SK-N-SH (cell line): ENCODE measurements at regions not wholly inside any gene's neighbourhood (a gene's known extent, or its start where the extent isn't known, plus 50 kb on each side); places are given as distances from the start of the nearest gene placed in this dataset.

Experiments
- CTCF ChIA-PET: fragments of 300-600, 350-600 bp; formaldehyde crosslinking; extraction: SDS; loops from one replicate; lab custom pipeline; 2021; lab: Yijun Ruan, JAX
- POLR2A ChIA-PET: fragments of 350-600 bp; sonication (Branson Sonifier 250); formaldehyde crosslinking; extraction: SDS; loops from one replicate; lab custom pipeline; 2020; ENCODE audit warnings: antibody characterized with exemption, inconsistent platforms; lab: Yijun Ruan, JAX
- DNase-seq: peaks from one replicate; pipeline ENCODE4 v3.0.0; 2012
- H2AFZ ChIP-seq: fragments of 200-600 bp; sonication (generic); 2 replicates; pipeline ENCODE4 v1.8.1; 2016; ENCODE audit warnings: antibody characterized with exemption, mild to moderate bottlenecking, low read depth
- H3F3A ChIP-seq: fragments of 200-600 bp; sonication (generic); replicated peaks from 2 replicates; pipeline ENCODE3; 2016; ENCODE audit warnings: antibody characterized with exemption, mild to moderate bottlenecking; ENCODE audit not compliant: insufficient read depth
- H3K27ac ChIP-seq, 2 experiments: fragments of 200-500 bp in 1 of 2; fragments of 200-600 bp in 1 of 2; sonication (Bioruptor generic) in 1 of 2; sonication (generic), shearing (Covaris generic) in 1 of 2; 2 replicates each; pipeline versions ENCODE4 v1.5.1 to v1.6.1; 2014 to 2016; ENCODE audit warnings: low read depth in 2 of 2, inconsistent platforms in 1 of 2, low read length in 1 of 2, mild to moderate bottlenecking in 1 of 2, mixed read lengths in 1 of 2
- H3K27me3 ChIP-seq: fragments of 200-600 bp; sonication (generic), shearing (Covaris generic); 2 replicates; pipeline ENCODE4 v1.6.1; 2016; ENCODE audit warnings: mixed run types; ENCODE audit not compliant: insufficient read depth
- H3K36me3 ChIP-seq, 2 experiments: fragments of 200-500 bp in 1 of 2; fragments of 200-600 bp in 1 of 2; sonication (Bioruptor generic) in 1 of 2; sonication (generic) in 1 of 2; replicated peaks in 1 of 2; 2 replicates each; pipeline versions ENCODE3 to v1.5.1; 2014 to 2016; ENCODE audit warnings: low read length in 1 of 2, mild to moderate bottlenecking in 1 of 2; ENCODE audit not compliant: insufficient read depth in 2 of 2, control insufficient read depth in 1 of 2
- H3K4me1 ChIP-seq, 2 experiments: fragments of 200-500 bp in 1 of 2; fragments of 200-600 bp in 1 of 2; sonication (Bioruptor generic) in 1 of 2; sonication (generic), shearing (Covaris generic) in 1 of 2; 2 replicates each; pipeline versions ENCODE4 v1.5.1 to v1.6.1; 2014 to 2016; ENCODE audit warnings: low read depth in 1 of 2, low read length in 1 of 2, mixed run types in 1 of 2; ENCODE audit not compliant: insufficient read depth in 2 of 2, control insufficient read depth in 1 of 2
- H3K4me2 ChIP-seq: fragments of 200-600 bp; sonication (generic), shearing (Covaris generic); 2 replicates; pipeline ENCODE4 v1.6.1; 2017; ENCODE audit warnings: mixed run types
- H3K4me3 ChIP-seq, 2 experiments: fragments of 200-500 bp in 1 of 2; fragments of 200-600 bp in 1 of 2; sonication (Bioruptor generic) in 1 of 2; sonication (generic), shearing (Covaris generic) in 1 of 2; 2 replicates each; pipeline versions ENCODE4 v1.5.1 to v1.8.1; 2014 to 2016; ENCODE audit warnings: low read depth in 2 of 2, inconsistent platforms in 1 of 2, low read length in 1 of 2, mild to moderate bottlenecking in 1 of 2, mixed read lengths in 1 of 2, moderate library complexity in 1 of 2
- H3K79me2 ChIP-seq: fragments of 200-600 bp; sonication (generic); 2 replicates; pipeline ENCODE4 v1.8.1; 2017; ENCODE audit warnings: mild to moderate bottlenecking; ENCODE audit not compliant: insufficient read depth
- H3K9ac ChIP-seq: fragments of 200-600 bp; sonication (generic); 2 replicates; pipeline ENCODE4 v1.6.1; 2017; ENCODE audit warnings: mixed run types
- H3K9me2 ChIP-seq: fragments of 200-600 bp; sonication (generic); 2 replicates; pipeline ENCODE4 v1.6.1; 2017; ENCODE audit warnings: mixed run types
- H3K9me3 ChIP-seq: fragments of 200-600 bp; sonication (generic); 2 replicates; pipeline ENCODE4 v1.6.1; 2017; ENCODE audit warnings: mixed run types, mild to moderate bottlenecking, moderate library complexity
- H4K20me1 ChIP-seq: fragments of 200-600 bp; sonication (generic); 2 replicates; pipeline ENCODE4 v1.6.1; 2017; ENCODE audit warnings: mild to moderate bottlenecking, mixed run types; ENCODE audit not compliant: insufficient read depth
- EZH2phosphoT487 ChIP-seq: fragments of 200-600 bp; sonication (generic); IDR thresholded peaks from 2 replicates; pipeline ENCODE4 v1.6.1; 2017; ENCODE audit warnings: low read depth, mixed run types, mild to moderate bottlenecking, antibody characterized with exemption, moderate library complexity, borderline replicate concordance
- FOSL2 ChIP-seq: IDR thresholded peaks from 2 replicates; pipeline ENCODE4 v1.4.0; 2012; ENCODE audit warnings: low read depth, mild to moderate bottlenecking, moderate library complexity, borderline replicate concordance
- FOXM1 ChIP-seq: IDR thresholded peaks from 2 replicates; pipeline ENCODE4 v1.4.0; 2012; ENCODE audit warnings: low read depth, mild to moderate bottlenecking
- GABPA ChIP-seq: IDR thresholded peaks from 2 replicates; pipeline ENCODE4 v1.4.0; 2012; ENCODE audit warnings: low read depth, mild to moderate bottlenecking
- GATA2 ChIP-seq: sonication (generic); formaldehyde crosslinking; IDR thresholded peaks from 2 replicates; pipeline ENCODE4 v1.5.0; 2020; ENCODE audit warnings: mild to moderate bottlenecking, missing genetic modification reagents
- MXI1 ChIP-seq: IDR thresholded peaks from 2 replicates; pipeline ENCODE4 v1.6.1; 2012; ENCODE audit warnings: mild to moderate bottlenecking, low read depth, low read length, improper control_type of control experiment
- RAD21 ChIP-seq: IDR thresholded peaks from 2 replicates; pipeline ENCODE4 v1.6.1; 2012; ENCODE audit warnings: mild to moderate bottlenecking, low read length
- RCOR1 ChIP-seq: fragments of 150-350 bp; IDR thresholded peaks from 2 replicates; pipeline ENCODE4 v1.6.1; 2017; ENCODE audit warnings: antibody characterized with exemption, low read length
- TAF1 ChIP-seq: IDR thresholded peaks from 2 replicates; pipeline ENCODE4 v1.6.1; 2012; ENCODE audit warnings: low read depth, mild to moderate bottlenecking, low read length, moderate library complexity, borderline replicate concordance
- USF2 ChIP-seq: fragments of 150-350 bp; IDR thresholded peaks from 2 replicates; pipeline ENCODE4 v1.6.1; 2017; ENCODE audit warnings: antibody characterized with exemption, low read length, low read depth, borderline replicate concordance
- WGBS: methylation state at CpG from one replicate; pipeline ENCODE4 v1.1.6; 2017; ENCODE audit warnings: low lambda C conversion rate; 5-methylcytosine and 5-hydroxymethylcytosine counted together
- TF ChIP-seq, protein P1 (sequence below): IDR thresholded peaks from 2 replicates; pipeline ENCODE4 v1.4.0; 2012; ENCODE audit warnings: low read depth, borderline replicate concordance

DNA sequence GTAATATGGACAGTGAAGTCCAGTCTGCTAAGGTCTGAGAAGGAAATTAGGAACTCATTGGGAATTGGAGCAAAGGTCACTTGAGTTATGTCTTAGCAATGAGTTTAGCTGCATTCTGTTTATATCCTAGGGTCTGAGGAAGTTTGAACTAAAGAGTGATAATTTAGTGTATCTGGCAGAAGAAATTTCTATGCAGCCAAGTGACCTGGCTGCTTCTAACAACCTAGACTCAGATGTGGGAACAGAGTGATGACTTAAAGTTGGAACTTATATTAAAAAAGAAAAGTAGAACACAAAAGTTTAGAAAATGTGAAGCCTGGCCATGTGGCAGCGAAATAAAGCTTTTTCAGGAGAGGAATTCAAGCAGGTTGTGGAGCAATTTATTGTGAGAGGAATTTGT lies 106.2 kb downstream of the PRDM9 start:
- CTCF ChIA-PET, result no interaction called here
- no peak overlapping the region for H2AFZ ChIP-seq
- H3F3A ChIP-seq, result no peaks in the 10 kb centered on the region
- no peaks in the 10 kb centered on the region for H3K36me3 ChIP-seq
- H3K4me2 ChIP-seq, result no peak overlapping the region
- WGBS, result 3% methylated on average over 1 of the region's 1 CpG
- H3K79me2 ChIP-seq, result no peaks in the 10 kb centered on the region
- TF ChIP-seq RCOR1 (no peak), USF2 (no peak)
- H3K27me3 ChIP-seq, result no peaks in the 10 kb centered on the region
- no peaks in the 10 kb centered on the region for H3K4me1 ChIP-seq
- POLR2A ChIA-PET, result no interaction called here
- H4K20me1 ChIP-seq, result no peaks in the 10 kb centered on the region
- H3K9me2 ChIP-seq, result no peaks in the 10 kb centered on the region
- H3K9me3 ChIP-seq, result no peaks in the 10 kb centered on the region
- H3K4me3 ChIP-seq, result no peak overlapping the region
- no peak overlapping the region for H3K9ac ChIP-seq
- no peak overlapping the region for H3K27ac ChIP-seq
- DNase-seq, result no peak

DNA sequence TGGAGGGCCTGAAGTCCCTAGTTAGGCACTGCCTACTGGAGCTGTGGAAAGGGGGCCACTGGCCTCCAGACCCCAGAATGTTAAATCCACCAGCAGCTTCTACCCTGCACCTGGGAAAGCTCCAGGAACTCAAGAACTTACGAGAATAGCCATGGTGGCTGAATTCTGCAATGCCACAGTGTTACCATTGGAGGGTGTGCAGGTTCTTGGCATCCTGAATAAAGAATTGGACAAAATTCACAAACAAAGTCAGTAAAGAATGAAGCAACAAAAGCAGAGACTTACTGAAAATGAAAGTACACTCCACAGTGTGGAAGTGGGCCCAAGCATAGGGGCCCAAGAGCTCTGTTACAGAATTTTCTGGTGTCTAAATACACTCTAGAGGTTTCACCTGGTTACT lies 107.0 kb downstream of the PRDM9 start:
- no peak for DNase-seq
- no peak overlapping the region for H3K4me2 ChIP-seq
- no peaks in the 10 kb centered on the region for H3K79me2 ChIP-seq
- no peaks in the 10 kb centered on the region for H3K9me2 ChIP-seq
- H2AFZ ChIP-seq, result no peak overlapping the region
- H3K9ac ChIP-seq, result no peak overlapping the region
- ChIA-PET POLR2A (no interaction called here), CTCF (no interaction called here)
- no peak for TF ChIP-seq FOSL2
- TF ChIP-seq FOXM1, result no peak
- TF ChIP-seq TAF1, result no peak
- TF ChIP-seq, protein P1, sequence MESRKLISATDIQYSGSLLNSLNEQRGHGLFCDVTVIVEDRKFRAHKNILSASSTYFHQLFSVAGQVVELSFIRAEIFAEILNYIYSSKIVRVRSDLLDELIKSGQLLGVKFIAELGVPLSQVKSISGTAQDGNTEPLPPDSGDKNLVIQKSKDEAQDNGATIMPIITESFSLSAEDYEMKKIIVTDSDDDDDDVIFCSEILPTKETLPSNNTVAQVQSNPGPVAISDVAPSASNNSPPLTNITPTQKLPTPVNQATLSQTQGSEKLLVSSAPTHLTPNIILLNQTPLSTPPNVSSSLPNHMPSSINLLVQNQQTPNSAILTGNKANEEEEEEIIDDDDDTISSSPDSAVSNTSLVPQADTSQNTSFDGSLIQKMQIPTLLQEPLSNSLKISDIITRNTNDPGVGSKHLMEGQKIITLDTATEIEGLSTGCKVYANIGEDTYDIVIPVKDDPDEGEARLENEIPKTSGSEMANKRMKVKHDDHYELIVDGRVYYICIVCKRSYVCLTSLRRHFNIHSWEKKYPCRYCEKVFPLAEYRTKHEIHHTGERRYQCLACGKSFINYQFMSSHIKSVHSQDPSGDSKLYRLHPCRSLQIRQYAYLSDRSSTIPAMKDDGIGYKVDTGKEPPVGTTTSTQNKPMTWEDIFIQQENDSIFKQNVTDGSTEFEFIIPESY, result no peak
- TF ChIP-seq MXI1, result no peak
- TF ChIP-seq GABPA, result no peak
- TF ChIP-seq GATA2 (CRISPR knock-in tag), result no peak
- no peak for TF ChIP-seq RAD21
- TF ChIP-seq EZH2phosphoT487, result no peak
- H3K9me3 ChIP-seq, result no peaks in the 10 kb centered on the region
- H4K20me1 ChIP-seq, result no peaks in the 10 kb centered on the region
- no peaks in the 10 kb centered on the region for H3K36me3 ChIP-seq
- H3K4me1 ChIP-seq, result no peaks in the 10 kb centered on the region
- whole genome bisulfite sequencing, result 5% methylated on average over 1 of the region's 1 CpG
- H3K27ac ChIP-seq, result no peak overlapping the region
- H3K27me3 ChIP-seq, result no peaks in the 10 kb centered on the region
- no peaks in the 10 kb centered on the region for H3F3A ChIP-seq
- no peak overlapping the region for H3K4me3 ChIP-seq
